ENCODE measurements at regions not wholly inside any gene's neighbourhood (a gene's known extent, or its start where the extent isn't known, plus 50 kb on each side); places are given as distances from the start of the nearest gene placed in this dataset.

DNA sequence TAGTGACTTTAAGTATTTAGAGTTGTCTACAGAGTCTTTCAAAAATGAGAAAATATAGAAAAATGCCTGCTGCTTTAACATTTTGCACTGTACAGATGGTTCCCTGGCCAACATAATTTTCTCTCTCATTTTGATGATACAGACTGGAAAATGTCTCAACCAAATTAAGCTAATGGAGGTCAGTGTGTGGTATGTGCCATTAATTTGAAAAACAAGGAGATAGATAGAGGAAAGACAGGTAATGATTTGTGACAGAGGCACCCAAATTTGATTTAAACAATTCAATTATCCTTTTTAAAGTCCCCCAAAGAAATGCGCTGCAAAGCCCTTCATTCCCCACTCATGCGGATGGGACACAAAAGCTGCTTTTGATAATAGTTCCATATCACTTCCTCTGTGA is 140.0 kb downstream of the ASCL1 start:
- DNase-seq: no peak

DNA sequence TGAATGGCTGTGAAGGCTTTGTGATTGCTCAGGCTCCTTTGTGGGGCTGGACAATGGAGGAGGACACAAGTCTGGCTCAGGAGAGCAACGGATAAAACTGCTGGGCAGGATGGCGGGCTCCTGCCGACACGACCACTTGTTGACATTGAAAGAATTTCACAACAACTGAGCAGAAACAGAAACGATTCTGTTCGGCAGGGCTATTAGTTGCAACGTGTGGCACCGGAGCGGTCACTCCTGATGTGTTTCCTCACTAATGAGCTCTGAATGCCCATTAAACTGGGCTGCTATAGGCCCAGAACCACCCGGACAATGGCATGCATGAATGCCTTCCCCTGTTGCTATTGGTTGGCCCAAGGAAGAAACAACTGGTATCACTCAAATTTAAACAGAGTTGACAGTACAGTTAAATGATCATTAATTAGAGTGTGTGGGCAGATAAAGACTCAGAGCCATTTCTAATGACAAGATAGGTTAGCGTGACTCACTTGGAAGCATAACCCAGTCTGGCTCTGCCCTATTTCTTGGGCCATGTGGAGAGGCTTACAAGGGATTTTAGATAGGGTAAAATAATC is 142.9 kb downstream of the ASCL1 start:
- no peak for DNase-seq

DNA sequence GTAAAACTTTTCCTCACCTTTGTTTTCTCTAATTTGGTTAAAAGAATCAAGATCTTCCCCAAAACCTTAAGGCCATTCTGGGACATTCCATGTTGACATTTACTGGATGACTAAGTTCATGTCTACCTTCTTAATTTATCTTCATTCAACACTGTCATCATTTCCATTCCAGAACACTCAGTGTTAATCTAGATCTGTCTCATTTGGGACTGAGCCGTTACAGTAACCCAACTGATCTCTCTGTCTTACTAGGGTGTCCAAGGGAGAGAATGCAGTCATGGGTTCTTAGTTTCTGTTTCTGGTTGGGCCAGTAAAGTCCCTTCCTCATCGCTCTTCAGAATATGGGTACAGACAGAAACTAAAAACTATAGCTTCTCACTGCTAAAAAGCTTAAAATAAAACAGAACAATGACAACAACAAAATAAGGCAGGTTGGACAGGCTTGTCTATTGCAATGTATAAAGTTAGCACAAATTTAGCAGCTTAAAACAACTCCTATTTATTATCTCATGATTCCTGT is 144.8 kb downstream of the ASCL1 start:
- DNase-seq: no peak

- no peak for DNase-seq
Measured at GRCh38 chr12:103105971-103106597, 148.6 kb downstream of the ASCL1 start.

DNA sequence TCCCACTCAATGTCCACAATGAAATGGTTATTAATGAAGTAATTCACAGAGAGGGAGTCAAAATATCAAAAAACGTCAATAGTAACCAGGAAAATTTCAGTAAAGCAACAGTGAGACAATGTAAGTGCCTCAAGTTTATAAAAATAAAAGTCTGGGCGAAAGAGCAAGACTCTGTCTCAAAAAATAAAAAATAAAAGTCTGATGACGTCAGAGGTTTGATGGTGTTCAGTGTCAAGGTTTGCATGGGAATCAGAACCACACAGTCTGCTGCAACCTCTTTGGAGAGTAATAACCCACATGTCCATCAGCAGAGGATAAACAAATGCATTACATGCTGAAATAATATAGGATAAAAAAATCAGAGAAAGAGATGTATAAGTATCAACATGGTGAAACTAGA is 152.4 kb downstream of the ASCL1 start:
- DNase-seq: no peak

GRCh38 chr12:103114296-103115055 is 157.0 kb downstream of the ASCL1 start:
- DNase-seq: no peak

- no peak for DNase-seq
Measured at GRCh38 chr12:103128862-103129501, 171.5 kb downstream of the ASCL1 start.

- DNase-seq: no peak
Measured at GRCh38 chr12:103130564-103130963, 173.1 kb downstream of the ASCL1 start.

GRCh38 chr12:103138538-103138937 is 181.1 kb downstream of the ASCL1 start:
- DNase-seq: no peak

- no peak for DNase-seq
Measured at GRCh38 chr12:103139876-103140275, 182.4 kb downstream of the ASCL1 start.

- no peak for DNase-seq
Measured at GRCh38 chr12:103140286-103140685, 182.8 kb downstream of the ASCL1 start.

GRCh38 chr12:103144278-103144677 is 186.8 kb downstream of the ASCL1 start:
- DNase-seq: no peak

- DNase-seq: no peak
Measured at GRCh38 chr12:103160622-103161021, 203.1 kb downstream of the ASCL1 start.

DNA sequence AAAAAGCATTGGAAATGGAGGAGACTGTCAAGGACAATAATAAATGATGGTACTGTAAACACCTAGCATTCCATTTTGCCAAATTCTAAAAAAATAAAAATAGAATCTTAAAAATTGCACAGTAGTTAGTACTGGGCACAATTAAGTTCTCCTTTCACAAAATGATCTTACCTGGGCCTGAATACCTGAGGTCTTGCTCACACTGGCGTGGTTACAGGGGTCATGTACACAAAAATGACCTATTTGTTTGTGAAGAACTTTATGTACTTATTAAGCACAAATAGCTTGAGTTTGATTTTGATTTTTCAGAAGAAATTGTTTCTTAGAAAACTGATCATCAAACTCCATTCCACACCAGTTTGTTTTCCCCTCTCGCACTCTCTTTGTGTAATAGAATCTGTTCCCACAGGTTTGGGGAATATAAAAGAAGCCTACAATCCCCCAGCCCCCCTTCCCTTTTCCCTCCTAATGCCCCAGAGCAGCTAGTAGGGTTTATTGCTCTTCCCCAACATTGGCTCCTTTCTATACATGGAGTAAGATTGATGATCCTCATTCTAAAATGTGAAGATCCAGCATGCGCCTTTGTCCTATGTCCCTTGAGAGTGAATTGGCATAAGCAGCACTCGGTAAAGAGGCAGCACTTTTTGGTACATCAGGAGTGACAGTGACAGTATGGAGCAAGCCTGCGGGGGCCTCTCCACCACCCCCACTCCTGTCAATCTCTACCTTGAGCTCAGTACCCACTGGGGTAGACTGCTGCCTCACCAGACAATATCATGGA is 204.3 kb downstream of the ASCL1 start:
- no peak for DNase-seq

DNA sequence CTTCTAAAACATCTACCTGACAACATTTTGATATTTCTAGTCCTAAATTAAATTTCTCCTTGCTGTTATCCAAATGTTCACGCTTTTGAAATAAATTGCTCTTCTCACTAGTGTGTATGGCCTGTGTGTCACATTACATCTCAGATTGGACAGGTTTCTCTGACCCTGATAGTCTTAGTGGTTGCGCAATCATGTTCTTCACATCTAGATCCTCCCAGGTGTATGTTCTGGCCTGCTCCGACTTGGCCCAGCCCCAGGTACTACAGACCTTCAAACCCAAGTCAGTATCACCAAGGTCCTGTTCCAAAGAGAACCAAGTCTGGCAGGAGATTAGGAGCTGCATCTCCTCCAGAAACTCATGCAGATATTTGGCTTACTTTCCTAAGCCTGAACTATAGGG is 209.5 kb downstream of the ASCL1 start:
- DNase-seq: no peak

DNA sequence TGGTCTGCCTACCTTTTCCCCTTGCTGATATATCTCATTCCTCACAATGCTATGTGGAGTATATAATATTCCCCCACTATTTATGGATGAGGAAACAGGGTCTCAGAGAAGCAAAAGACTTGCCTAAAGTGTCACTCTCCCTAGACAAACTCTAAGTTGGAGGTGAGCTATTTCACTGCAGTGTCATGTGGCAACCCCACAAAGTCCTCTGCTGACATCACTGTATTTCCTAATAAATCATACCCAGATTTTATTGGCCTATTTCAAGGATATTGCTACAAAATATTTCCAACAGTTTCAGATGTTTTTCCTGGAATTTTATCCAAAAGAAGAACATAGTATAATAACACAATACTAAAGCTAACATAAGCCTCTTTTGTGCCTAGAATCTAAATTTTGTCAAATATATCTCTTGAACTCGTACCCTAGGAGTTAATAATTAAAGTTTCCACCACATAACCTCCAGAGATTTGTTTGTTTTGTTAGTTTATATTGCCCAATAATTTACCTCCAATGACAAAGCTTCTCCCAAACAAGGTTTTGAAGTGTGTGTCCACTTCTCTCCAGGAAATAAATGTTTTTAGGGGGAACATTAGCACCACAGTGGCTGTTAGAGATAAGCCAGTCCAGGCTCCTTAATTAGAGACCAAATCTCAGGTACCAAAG is 215.1 kb downstream of the ASCL1 start:
- DNase-seq: no peak

DNA sequence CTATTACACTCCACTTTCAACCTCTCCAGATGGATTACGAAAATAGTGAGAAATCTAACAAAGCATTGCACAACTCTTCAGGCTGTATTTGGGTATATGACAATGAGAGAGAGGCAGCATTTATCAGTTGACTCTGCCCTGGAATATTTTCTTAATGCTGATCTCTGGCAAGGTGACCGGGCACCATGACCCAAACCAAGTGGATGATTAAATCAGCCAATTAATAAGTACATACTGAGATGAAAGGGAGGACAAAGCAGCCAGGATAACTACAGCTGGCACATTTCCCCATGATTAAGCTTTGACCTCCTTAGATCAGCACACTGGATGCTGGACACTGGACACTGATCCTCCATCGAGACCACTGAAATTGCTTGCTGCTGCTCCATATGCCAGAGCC is 218.2 kb downstream of the ASCL1 start:
- no peak for DNase-seq

DNA sequence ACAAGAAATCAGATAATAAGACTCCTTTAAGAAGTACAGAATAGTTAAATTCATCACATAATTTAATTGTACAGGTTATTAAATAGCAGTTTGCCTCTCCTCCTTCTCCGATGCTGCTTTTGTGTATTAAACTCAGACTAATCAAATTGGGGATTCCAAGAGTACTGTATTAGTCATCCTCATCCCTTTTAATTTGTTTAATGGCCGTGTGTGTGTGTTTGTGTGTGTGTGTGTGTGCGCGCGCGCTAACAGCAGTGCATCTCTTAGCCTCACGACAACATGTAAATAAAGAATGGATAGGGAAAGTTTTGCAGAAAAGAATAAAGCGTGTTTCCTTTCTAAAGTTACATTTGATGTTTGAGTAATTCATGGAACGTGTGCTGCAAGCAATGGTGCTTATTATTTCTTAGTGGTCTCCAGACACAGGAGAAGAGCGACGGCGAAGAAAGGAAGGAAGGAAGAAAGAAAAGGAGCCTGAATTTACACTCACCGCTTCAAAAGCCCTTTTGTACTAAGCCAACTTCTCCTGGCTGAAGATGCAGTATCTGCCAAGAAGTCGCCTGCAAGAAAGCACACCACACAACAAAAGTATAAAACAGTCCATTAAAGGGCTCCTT is 220.3 kb downstream of the ASCL1 start:
- DNase-seq: no peak

GRCh38 chr12:103178366-103179080 is 221.0 kb downstream of the ASCL1 start:
- no peak for DNase-seq

DNA sequence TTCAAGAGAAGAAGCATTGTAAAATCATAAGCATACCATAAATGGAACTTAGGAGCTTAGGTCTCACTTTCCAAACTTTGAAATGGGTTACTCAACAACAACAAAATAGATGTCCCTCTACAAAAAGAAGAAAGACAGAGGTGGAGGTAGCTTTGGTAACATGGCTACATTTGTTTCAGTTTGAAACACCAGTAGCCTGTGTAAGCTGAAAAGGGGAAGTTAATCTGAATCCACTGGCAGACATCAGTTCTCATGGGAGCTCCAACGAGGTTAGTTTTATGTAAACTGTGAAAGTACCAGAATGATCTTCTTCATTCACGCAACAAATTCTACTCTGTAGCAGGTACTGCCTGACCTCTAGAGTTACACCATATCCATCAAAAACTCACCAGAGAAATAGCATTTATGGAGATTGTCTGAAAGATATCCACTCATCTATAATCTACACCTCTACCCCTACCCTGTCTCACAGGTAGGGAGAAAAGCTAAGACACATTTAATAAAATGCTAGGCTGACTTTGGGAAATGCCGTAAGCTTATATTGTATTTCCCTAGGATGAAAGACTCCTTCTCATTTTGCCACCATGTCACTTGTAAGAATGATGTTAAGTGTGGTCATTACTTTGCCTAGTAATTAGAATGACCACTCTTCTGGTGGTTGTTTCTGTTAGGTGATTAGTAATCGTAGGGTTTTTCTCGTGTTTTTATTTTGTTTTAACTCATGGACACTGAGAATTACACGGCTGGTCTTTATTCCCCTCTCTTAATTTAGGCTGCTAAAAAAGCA is 224.1 kb downstream of the ASCL1 start:
- no peak for DNase-seq
